ENCODE measurements at regions not wholly inside any gene's neighbourhood (a gene's known extent, or its start where the extent isn't known, plus 50 kb on each side); places are given as distances from the start of the nearest gene placed in this dataset.
"Not testable (repeated sequence)": the region's sequence is repeated elsewhere in the genome, so short reads cannot be mapped to it uniquely, and the experiment has no call there.

DNA sequence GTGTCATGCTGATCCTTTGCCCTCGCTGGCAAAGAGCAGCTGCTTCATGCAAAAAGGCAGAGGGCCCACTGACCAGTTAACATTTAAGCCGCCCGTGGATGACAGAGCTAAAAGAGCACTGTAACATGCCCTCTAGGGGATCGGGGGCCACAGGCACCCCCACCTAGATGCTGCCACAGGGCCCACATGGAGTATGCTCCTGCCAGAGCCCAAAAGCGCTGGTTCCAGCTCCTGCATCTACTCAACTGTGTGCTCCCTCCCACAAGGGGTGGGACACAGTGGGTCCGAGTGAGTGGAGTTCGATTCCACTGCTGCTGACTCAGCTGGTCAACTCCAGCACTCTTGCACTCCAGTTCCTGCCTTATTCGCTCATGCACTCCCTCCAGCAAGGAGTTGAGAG is 199.8 kb upstream of the CNTNAP2 start:
- no peak for DNase-seq

DNA sequence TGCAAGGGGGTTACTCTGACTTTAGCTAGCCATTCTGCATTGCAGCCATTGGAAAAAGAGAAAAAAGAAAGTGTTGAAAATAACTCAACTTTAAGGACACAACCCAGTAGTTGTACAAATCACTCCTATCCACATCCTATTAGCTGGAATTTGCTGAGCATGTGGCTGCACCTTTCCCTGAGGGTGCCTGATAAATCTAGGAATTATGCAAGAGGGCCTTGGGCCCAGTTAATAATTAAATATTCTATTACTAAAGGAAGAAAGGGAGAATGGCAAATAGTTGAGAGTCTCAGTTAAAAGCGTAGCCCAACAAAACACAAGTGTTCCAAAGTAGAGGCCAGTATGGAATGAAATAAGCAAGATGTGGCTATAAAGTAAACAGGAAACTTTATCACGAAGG is 200.9 kb upstream of the CNTNAP2 start:
- no peak for DNase-seq

DNA sequence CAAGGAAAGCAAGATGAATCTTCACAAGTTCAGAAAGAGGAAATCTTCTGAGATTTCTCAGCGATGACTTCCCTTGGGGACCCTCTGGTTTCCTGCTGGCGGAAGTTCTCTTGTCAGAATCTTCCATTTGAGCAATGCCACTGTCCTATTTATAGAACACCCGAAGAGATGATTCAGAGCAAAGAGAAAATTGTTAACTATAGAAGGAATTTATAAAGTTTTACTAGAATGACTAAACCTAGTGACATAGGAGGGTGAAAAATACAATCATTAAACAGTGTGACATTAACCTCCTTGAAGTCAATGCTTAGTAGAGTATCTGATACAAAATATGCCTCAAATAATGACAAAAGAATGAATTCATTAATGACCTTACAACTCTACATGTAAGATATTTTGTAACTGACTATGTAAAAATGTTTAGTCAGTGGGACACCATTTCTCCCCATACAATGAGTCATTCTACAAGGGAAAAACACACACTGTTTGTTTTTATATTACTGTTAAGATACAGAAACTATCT is 206.5 kb upstream of the CNTNAP2 start:
- no peak for DNase-seq

DNA sequence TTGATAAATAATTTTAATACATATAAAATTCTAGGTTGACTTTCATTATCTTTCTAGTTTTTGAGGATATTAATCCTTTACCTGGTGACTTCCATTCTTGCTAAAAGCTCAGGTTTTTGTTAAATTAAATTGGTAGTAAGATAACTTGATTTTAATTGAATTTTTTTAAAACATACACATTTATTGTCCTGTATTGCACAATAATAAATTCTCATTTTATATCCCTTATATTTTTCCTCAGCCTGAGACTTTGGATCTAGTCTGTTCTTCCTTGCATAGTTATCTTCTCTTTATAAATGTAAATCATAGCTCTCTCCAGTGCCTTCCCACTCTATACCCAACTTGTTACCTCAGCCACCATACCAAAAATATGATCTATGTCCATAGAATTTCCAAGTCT is 212.9 kb upstream of the CNTNAP2 start:
- DNase-seq: no peak

DNA sequence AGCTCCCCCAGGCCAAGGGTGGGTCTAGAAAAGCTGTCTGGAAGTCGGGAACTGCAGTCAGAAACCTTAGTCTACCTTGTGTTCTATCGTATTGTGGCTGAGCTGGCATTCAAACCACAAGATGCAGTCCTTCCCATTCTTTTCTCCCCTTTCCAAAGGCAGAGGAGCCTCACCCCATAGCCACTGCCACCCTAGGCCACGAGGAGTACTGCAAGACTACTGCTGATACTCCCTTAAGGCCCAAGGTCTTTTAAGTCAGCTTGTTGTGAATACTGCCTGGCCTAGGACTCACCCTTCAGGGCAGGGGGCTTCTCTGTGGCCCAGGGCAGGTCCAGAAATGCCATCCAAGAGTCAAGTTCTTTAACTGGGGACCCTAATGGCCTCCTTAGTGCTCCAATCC is 214.5 kb upstream of the CNTNAP2 start:
- DNase-seq: peak in 1 of 2 experiments; percentile 2

DNA sequence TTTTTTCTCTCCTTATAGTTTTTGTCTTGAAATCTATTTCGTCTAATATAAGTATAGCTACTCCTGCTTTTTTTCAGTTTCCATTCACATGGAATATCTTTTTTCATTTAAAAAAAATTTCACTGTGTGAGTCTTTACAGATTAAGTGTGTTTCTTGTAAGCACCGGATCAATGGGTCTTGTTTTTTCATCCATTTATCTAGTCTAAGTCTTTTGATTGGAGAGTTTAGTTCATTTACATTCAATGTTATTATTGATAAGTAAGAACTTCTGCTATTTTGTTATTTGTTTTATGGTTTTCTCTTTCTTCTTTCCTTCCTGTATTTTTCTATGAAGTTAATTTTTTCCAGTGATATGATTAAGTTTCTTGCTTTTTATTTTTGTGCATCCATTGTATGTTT is 216.7 kb upstream of the CNTNAP2 start:
- DNase-seq: no peak

DNA sequence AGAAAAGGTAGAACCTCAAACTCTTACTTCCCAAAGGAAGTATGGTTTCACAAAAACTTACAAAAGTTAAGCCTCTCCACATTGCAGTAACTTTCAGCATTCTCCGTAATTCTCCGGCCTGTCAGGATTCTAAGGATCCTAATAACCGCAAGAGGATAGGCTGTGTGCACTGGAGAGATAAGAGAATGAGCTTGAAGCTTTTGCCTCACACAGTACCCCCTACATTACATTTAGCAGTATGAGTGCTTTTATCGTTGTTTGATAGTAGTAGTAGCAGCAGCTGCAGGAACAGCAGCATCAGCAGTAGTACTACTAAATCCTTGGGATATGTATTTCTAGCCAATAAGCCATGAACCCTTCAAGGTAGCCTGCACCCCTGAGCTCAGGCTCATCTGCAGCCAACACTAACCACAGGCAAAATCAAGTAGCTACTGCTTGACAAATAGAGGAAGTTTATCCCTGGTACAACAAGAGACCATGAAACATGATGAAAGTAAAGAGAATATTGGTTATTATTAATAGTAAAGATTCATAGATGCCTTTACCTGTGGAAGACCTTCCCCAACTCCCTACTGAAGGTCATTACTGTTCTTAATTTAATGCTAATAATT is 222.6 kb upstream of the CNTNAP2 start:
- no peak for DNase-seq

DNA sequence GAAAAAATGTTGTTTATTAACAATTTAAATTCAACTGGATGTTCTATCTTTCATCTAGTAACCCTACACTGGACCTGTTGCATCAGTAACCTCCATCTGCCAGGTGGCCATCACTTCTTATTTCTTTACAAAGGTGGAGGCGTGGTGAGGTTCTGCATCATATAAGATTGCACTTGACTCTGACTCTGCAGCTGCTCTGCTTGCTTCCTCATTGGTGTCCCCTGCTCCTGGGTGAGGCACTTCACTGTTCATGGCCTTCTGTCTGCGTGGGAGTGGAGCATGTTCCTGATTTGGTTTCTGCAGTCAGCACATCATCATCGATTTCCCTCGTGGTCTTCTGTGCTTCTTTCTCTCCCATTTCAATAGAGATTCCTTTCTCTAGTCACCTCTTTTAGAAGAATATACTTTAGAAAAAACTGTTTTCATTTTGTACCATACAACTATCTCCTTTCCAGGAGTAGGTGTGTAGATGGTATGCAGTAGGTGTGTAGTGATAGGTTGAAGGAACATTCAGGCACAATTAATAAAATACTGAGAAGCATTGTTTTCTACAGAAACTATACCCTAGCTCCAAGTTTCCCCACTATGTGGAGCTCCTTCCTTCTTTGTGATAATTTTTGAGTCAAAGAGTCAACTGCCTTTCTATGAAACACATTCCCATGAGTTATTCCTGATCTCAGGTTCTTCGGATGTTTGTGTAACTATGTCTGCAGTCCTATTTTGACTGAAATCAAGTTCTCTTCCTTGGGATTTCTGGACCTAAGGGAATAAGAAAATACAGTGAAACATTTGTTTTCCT is 231.7 kb upstream of the CNTNAP2 start:
- DNase-seq: no peak

DNA sequence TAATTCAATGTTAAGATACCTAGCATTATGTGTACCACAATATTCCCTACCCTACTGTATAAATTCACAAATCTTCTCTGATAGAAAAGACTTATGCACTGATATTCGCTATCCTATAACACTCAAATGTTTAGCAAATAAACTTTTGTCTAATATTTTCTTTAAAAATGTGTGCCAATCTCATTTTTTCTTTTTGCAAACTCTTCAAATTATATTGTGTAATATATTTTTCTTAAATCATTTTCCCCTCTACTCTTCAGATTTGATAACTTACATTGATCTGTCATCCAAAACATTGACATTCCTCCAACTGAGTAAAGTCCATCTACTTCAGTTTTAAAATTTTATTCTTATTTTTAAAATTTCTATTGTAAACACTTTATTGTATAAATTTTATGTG is 240.2 kb upstream of the CNTNAP2 start:
- no peak for DNase-seq

DNA sequence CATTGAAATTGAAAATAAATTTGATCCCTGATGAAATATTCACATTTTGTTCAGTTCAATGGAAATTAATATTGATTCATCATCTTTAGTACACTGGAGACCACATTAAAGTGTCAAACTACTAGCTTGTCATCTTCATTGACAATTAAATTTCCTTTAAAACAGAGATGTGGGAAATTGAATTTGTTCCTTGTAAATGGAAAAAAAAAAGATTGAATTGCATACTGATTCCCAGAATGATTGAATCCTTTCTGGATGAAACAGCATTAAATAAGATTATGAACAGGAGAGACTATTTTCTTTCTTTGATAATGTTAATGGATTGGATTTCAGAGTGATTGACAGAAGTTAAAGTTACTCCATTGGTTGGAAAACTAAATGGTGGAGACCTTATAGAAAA is 241.3 kb upstream of the CNTNAP2 start:
- DNase-seq: no peak

DNA sequence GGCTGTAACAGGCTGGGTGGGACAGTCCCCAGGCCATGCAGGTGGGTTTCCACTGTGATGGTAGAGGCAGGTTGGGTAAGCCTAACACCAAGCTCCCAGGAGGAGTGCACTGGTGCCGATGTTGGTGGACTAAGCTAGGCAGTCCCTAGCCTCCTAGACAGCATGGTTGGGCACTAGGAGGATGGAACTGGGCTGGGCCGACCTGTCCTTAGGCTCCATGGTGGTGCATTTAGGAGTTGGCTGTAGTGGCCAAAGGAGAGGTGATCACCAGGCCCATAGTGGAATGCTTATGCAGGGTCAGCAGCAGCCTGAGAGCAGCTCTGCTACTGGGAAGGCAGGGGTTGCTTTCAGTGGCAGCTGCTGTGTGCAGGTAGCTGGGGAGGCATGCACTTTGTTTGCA is 247.7 kb upstream of the CNTNAP2 start:
- DNase-seq: no peak

DNA sequence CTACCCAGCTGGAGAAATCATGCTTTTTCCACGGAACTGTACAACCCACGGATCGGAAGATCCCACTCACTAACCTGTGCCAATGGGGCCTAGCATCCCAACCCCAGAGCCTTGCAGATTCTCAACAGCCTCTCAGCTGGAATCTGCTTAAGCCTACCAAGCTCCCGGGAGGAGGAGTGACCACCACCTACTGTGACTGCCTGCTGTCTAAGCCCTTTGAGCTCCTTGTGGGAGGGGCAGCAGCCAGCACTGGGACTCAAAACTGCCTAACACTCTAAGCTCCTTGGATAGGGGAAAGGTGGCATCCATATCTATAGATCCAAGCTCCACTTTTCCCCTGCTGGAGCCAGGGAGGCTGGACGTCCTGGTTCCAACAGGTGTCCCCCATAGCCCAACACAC is 254.4 kb upstream of the CNTNAP2 start:
- DNase-seq: no peak

DNA sequence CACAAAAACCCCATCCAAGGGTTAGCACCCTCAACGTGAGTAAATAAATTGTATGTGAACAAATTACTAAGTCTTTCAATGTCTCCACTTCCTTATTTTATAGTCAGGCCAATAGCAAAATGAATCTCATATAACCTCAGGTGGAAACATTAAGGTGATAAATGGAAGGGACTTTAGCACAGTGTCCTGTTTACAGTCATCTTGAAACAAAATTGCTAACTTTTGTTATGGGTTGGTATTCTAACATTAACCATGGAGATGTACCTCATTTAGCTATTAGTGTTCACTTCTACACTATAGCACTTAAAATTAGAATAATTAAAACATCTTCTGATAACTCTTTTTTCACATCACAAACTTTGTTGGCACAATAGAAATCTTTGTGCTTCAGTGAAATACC is 255.8 kb upstream of the CNTNAP2 start:
- DNase-seq: no peak

DNA sequence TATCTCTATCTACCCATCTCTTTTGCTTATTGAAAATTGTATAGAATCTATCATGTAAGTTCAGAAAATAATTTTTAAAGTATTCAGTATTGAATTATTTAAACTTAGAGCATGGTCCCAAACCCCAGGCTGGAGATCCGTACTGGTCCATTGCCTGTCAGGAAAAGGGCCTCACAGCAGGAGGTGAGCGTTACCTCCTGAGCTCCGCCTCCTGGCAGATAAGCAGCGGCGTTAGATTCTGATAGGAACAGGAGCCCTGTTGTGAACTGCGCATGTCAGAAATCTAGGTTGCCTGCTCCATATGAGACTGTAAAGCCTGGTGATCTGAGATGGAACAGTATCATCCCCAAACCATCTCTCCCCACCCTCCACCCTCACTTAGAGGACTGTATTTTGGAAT is 266.0 kb upstream of the CNTNAP2 start:
- DNase-seq: no peak

DNA sequence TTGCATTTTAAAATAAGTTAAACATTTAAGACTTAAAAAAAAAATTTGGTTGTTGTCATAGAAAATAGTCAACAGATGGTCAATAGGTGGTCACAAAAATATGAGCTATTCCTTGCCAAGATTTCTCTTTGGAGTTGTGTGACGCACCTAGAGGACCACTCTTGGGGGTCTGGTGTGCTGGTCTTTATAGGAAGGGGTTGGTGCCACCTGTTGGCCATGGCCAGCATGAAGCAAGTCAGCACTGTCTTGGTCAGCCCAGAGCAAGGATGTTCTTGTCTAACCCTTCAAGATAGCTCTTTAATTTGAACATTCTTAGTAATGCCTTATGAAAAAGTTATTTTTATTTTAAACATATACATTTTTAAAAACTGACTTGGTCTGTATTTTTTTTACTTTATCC is 267.9 kb upstream of the CNTNAP2 start:
- peak in 1 of 2 experiments; percentile 36 for DNase-seq

DNA sequence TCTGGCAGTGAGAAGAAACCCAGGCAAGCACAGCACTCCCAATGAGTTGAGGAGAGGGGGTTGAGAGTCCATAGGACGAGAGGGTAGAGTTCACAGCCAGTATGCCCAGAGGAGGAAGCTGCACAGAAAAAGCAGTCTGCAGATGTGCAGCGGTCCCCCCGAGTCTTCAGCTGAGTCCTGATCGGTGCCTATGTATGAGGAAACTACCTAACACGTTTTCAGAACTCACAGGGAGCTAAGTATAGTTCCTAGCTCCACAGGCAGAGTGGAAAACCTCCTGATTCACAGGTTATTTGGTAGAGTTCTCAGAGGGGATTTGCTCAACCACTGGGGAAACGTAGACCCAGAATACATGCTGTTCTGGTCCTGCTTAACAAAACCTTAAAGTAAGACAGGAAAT is 271.3 kb upstream of the CNTNAP2 start:
- no peak for DNase-seq

DNA sequence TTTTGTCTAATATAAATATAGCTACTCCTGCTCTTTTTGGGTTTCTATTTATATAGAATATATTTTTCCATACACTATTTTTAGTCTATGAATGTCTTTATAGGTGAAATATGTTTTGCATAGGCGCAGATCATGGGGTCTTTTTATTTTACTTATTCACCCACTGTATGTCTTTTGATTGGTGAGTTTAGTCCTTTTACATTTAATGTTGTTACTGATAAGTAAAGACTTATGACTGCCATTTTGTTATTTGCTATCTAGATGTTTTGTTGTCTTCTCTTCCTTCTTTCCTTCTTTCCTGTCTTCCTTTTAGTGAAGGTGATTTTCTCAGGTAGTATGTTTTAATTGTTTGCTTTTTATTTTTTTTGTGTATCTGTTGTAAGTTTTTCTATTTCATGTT is 276.8 kb upstream of the CNTNAP2 start:
- DNase-seq: no peak

DNA sequence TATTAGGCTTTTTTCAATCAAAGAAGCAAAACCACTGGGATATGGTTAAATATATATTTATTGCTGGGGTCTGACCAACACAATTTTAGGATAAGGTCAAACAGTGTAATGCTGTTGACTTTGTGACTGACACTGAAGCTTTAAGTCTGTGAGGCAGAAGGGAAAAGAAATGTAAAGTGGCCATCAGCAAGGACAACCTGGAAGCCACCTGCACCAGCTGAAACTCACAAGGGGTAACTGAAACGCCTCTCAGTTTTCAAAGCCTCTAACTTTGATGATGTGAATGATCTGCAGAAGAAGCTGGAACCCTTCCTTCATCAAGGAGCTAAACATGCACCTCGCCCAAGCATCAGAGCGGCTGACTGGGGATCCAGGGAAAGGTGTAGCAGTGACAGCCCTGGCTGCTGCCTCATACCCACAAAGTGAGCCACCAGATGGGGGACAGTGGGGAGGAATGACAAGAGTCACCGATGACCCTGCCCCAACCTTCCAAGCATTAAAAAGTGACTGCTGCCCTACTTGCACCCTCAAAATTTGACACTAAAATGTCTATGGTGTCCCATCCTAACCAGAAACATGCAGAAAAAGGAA is 284.9 kb upstream of the CNTNAP2 start:
- DNase-seq: no peak

DNA sequence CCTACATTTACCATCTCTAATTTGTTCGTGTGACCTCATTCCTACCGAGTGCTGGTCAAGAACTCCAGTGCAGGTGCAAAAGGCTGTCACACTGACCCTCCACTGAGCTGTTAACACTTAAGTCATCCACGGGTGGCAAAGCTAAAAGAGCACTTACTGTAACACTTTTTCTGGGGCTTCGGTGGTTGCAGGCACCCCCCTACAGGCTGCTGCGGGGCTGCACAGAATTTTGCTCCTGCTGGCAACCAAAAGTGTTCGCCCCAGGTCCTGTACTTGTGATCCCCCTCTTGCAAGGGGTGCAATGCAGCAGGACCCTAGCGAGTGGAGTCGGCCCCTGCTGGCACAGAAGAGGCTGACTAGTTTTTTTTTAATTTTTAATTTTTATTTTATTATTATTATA is 298.9 kb upstream of the CNTNAP2 start:
- no peak for DNase-seq

DNA sequence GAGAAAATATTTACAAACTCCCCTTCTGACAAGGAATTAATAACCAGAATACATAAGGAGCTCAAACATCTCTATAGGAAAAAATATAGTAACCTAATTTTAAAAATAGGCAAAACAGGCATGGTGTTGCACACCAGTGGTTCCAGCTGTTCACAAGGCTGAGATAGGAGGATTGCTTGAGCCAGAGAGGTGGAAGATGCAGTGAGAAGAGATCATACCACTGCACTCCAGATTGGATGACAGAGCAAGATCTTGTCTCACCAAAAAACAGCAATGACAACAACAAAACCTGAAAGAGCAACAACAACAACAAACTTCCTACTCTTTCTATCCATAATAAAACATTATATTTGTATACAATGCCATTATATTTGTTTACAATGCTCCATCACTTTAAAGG is 304.4 kb upstream of the CNTNAP2 start:
- DNase-seq: no peak

DNA sequence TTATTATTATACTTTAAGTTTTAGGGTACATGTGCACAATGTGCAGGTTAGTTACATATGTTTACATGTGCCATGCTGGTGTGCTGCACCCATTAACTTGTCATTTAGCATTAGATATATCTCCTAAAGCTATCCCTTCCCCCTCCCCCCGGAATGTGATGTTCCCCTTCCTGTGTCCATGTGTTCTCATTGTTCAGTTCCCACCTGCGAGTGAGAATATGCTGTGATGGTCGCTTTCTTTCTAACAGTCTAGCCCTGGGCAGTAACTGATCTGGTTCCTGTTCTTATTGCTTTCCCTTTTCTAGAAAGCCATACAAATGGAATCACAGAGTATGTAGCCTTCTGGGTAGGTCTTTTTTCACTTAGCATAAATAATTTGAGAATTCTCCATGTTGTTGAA is 311.1 kb upstream of the CNTNAP2 start:
- DNase-seq: not testable (repeated sequence)

DNA sequence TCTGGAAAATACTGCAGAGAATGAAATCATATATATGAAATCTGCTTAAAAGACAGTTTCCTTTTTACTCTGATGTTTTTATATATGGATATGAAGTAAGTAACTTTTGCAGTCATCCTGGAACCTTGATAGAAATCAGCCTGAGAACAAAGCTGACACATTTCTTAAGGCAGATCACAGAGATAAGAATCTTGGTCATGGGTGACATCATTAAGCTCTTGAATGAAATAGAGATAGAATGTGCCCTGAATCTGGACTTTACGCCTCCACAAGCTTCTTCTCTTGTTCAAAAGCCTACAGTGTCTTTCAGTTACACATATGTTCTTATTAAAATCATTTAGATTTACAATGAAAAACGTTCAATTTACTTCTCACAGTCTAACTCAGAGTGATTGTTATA is 319.1 kb upstream of the CNTNAP2 start:
- DNase-seq: no peak

DNA sequence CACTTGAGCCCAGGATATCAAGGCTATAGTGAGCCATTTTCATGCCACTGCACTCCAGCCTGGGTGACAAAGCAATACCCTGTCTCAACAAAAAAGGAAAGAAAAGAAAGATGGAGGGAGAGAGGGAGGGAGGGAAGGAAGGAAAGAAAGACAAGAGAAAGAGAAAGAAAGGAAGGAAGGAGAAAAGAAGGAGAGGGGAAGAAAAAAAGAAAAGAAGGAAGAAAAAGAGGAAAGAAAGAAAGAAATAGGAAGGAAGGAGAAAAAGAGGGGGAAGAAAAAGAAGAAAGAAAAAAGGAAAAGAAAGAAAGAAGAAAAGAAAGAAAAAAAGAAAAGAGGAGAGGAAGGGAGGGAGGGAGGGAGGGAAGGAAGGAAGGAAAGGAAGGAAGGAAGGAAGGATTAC is 321.5 kb upstream of the CNTNAP2 start:
- no peak for DNase-seq

All from NCI-H526 (cell line).